ENCODE measurements at regions not wholly inside any gene's neighbourhood (a gene's known extent, or its start where the extent isn't known, plus 50 kb on each side); places are given as distances from the start of the nearest gene placed in this dataset.

- no peak overlapping the region for H3K27ac Mint-ChIP-seq (ENCODE audit: low read depth, unreplicated experiment)
- no peak for TF ChIP-seq CTCF (IDR thresholded peaks at IDR 0.05; ENCODE audit: unreplicated experiment)
- peaks cover 5% of the 10 kb centered on the region for H3K4me1 Mint-ChIP-seq (ENCODE audit: insufficient read depth, unreplicated experiment)
- BruUV-seq (replicated peaks), result no TSS peak
- no peaks in the 10 kb centered on the region for H3K27me3 Mint-ChIP-seq (ENCODE audit: insufficient read depth, unreplicated experiment)
- no peak overlapping the region for H3K4me3 Mint-ChIP-seq (ENCODE audit: unreplicated experiment)
- DNase-seq (ENCODE audit: unreplicated experiment), result no peak
- no peaks in the 10 kb centered on the region for H3K36me3 Mint-ChIP-seq (ENCODE audit: insufficient read depth, unreplicated experiment)
- peaks cover 18% of the 10 kb centered on the region for H3K9me3 Mint-ChIP-seq (ENCODE audit: unreplicated experiment)
- ChIA-PET POLR2A (no interaction called here), CTCF (no interaction called here)
- intact Hi-C loops (cut with micrococcal nuclease), result no loop called here
These were observed 288.5 kb upstream of the SLC39A10 start for GRCh38 chr2:195368249-195369217.

- Mint-ChIP-seq H3K4me1 (ENCODE audit: insufficient read depth, unreplicated experiment) (peaks cover 12% of the 10 kb centered on the region), H3K36me3 (ENCODE audit: insufficient read depth, unreplicated experiment) (no peaks in the 10 kb centered on the region), H3K27me3 (ENCODE audit: insufficient read depth, unreplicated experiment) (no peaks in the 10 kb centered on the region), H3K4me3 (ENCODE audit: unreplicated experiment) (no peak overlapping the region), H3K9me3 (ENCODE audit: unreplicated experiment) (peaks cover 18% of the 10 kb centered on the region), H3K27ac (ENCODE audit: low read depth, unreplicated experiment) (no peak overlapping the region)
- intact Hi-C loops (cut with micrococcal nuclease), result no loop called here
- TF ChIP-seq CTCF (IDR thresholded peaks at IDR 0.05; ENCODE audit: unreplicated experiment), result no peak
- ChIA-PET CTCF (no interaction called here), POLR2A (no interaction called here)
- BruUV-seq (replicated peaks), result no TSS peak
- DNase-seq (ENCODE audit: unreplicated experiment), result no peak
These were observed 289.2 kb upstream of the SLC39A10 start for GRCh38 chr2:195367809-195368208.

GRCh38 chr2:195364015-195364965, 292.7 kb upstream of the SLC39A10 start:
- intact Hi-C loops (cut with micrococcal nuclease), result no loop called here
- Mint-ChIP-seq H3K9me3 (ENCODE audit: unreplicated experiment) (peaks cover 18% of the 10 kb centered on the region), H3K27ac (ENCODE audit: low read depth, unreplicated experiment) (peak overlapping the region; percentile 74), H3K27me3 (ENCODE audit: insufficient read depth, unreplicated experiment) (no peaks in the 10 kb centered on the region), H3K4me3 (ENCODE audit: unreplicated experiment) (no peak overlapping the region), H3K36me3 (ENCODE audit: insufficient read depth, unreplicated experiment) (no peaks in the 10 kb centered on the region), H3K4me1 (ENCODE audit: insufficient read depth, unreplicated experiment) (peaks cover 13% of the 10 kb centered on the region)
- peak; percentile 42 for DNase-seq (ENCODE audit: unreplicated experiment)
- no peak for TF ChIP-seq CTCF (IDR thresholded peaks at IDR 0.05; ENCODE audit: unreplicated experiment)
- BruUV-seq (replicated peaks), result no TSS peak
- ChIA-PET CTCF (interaction anchor here (0.5 to 0.7 kb wide), 3 partner anchors 11 to 622 kb away, joined by 3 to 4 read pairs (median 3); no protein-coding TSS in a partner anchor), POLR2A (interaction anchor here (0.7 to 2.9 kb wide), 4 partner anchors 42 to 293 kb away, joined by 3 to 12 read pairs (median 4); partner anchors contain the start of gene SLC39A10)
